IMR-90 (cell line): ENCODE measurements at regions not wholly inside any gene's neighbourhood (a gene's known extent, or its start where the extent isn't known, plus 50 kb on each side); places are given as distances from the start of the nearest gene placed in this dataset.

Experiments
- ATAC-seq: fragments of 200-7000 bp; cut with Tn5 transposase; 2 replicates; pipeline ENCODE4 v1.9.1; 2020; ENCODE audit warnings: low read depth, mild to moderate bottlenecking, moderate library complexity
- BruUV-seq: library from RNA; stranded (reverse); fragments of 400-500 nt; replicated peaks from 2 replicates; lab custom pipeline; 2021; lab: Mats Ljungman, UMichigan
- CTCF ChIA-PET: fragments of 300-600 bp; formaldehyde crosslinking; extraction: SDS; loops from one replicate; lab custom pipeline; 2021; ENCODE audit warnings: antibody characterized with exemption; lab: Yijun Ruan, JAX
- POLR2A ChIA-PET: fragments of 300-600 bp; sonication (Branson Sonifier 250); formaldehyde crosslinking; loops from one replicate; lab custom pipeline; 2022; ENCODE audit warnings: antibody characterized with exemption; ENCODE audit not compliant: unreplicated experiment; lab: Charles Lee
- DNase-seq: peaks from one replicate; pipeline ENCODE4 v3.0.0; 2013
- H2AFZ ChIP-seq: replicated peaks from 2 replicates; pipeline ENCODE3; 2013; ENCODE audit warnings: low read length, mild to moderate bottlenecking; ENCODE audit not compliant: poor library complexity
- H2AK5ac ChIP-seq: 2 replicates; pipeline ENCODE4 v1.6.1; 2013; ENCODE audit warnings: low read depth, low read length, inconsistent platforms
- H2AK9ac ChIP-seq: replicated peaks from 2 replicates; pipeline ENCODE3; 2013; ENCODE audit warnings: mild to moderate bottlenecking, low read depth, low read length, moderate library complexity; ENCODE audit not compliant: poor library complexity
- H2BK120ac ChIP-seq: 2 replicates; pipeline ENCODE4 v1.6.1; 2013; ENCODE audit warnings: low read depth, low read length, inconsistent platforms
- H2BK15ac ChIP-seq: 3 replicates; pipeline ENCODE4 v1.6.1; 2013; ENCODE audit warnings: low read depth, low read length, inconsistent platforms
- H2BK20ac ChIP-seq: 2 replicates; pipeline ENCODE4 v1.6.1; 2013; ENCODE audit warnings: low read depth, mild to moderate bottlenecking, inconsistent platforms, low read length, moderate library complexity
- H2BK5ac ChIP-seq: 2 replicates; pipeline ENCODE4 v1.6.1; 2013; ENCODE audit warnings: mild to moderate bottlenecking, low read depth, low read length, inconsistent platforms; ENCODE audit not compliant: poor library complexity, severe bottlenecking
- H3K14ac ChIP-seq: replicated peaks from 2 replicates; pipeline ENCODE4 v1.6.1; 2013; ENCODE audit warnings: low read depth, low read length, inconsistent platforms
- H3K18ac ChIP-seq: 2 replicates; pipeline ENCODE4 v1.6.1; 2013; ENCODE audit warnings: low read depth, low read length, control low read depth
- H3K23ac ChIP-seq: 2 replicates; pipeline ENCODE4 v1.6.1; 2013; ENCODE audit warnings: low read depth, low read length, inconsistent platforms
- H3K27ac ChIP-seq: 2 replicates; pipeline ENCODE4 v1.5.1; 2013; ENCODE audit warnings: mild to moderate bottlenecking, control low read depth, low read length; ENCODE audit not compliant: insufficient read depth
- H3K27me3 ChIP-seq: 2 replicates; pipeline ENCODE4 v1.6.1; 2013; ENCODE audit warnings: low read length; ENCODE audit not compliant: control insufficient read depth, insufficient read depth
- H3K36me3 ChIP-seq: 2 replicates; pipeline ENCODE4 v1.6.1; 2013; ENCODE audit warnings: low read length, mixed read lengths; ENCODE audit not compliant: control insufficient read depth, insufficient read depth
- H3K4ac ChIP-seq: 2 replicates; pipeline ENCODE4 v1.6.1; 2013; ENCODE audit warnings: low read depth, low read length, inconsistent platforms
- H3K4me1 ChIP-seq: 2 replicates; pipeline ENCODE4 v1.6.1; 2013; ENCODE audit warnings: low read length, mixed read lengths; ENCODE audit not compliant: control insufficient read depth, insufficient read depth
- H3K4me2 ChIP-seq: 2 replicates; pipeline ENCODE4 v1.6.1; 2013; ENCODE audit warnings: low read depth, mild to moderate bottlenecking, control low read depth, low read length, moderate library complexity
- H3K4me3 ChIP-seq: 2 replicates; pipeline ENCODE4 v1.5.1; 2013; ENCODE audit warnings: low read depth, mild to moderate bottlenecking, control low read depth, low read length, moderate library complexity; ENCODE audit not compliant: insufficient read depth
- H3K56ac ChIP-seq: 2 replicates; pipeline ENCODE4 v1.6.1; 2013; ENCODE audit warnings: low read length, inconsistent platforms; ENCODE audit not compliant: insufficient read depth; ENCODE audit errors: extremely low read depth
- H3K79me1 ChIP-seq, 2 experiments: 2 replicates each; pipeline ENCODE4 v1.6.1; 2013; ENCODE audit warnings: low read length in 2 of 2, inconsistent platforms in 1 of 2, low read depth in 1 of 2
- H3K9ac ChIP-seq: 2 replicates; pipeline ENCODE4 v1.6.1; 2013; ENCODE audit warnings: low read depth, low read length, control low read depth
- H3K9me1 ChIP-seq: 2 replicates; pipeline ENCODE4 v1.6.1; 2013; ENCODE audit warnings: low read length, inconsistent platforms; ENCODE audit not compliant: insufficient read depth
- H3K9me3 ChIP-seq: 2 replicates; pipeline ENCODE4 v1.6.1; 2013; ENCODE audit warnings: low read length; ENCODE audit not compliant: control insufficient read depth, insufficient read depth
- H4K20me1 ChIP-seq: 2 replicates; pipeline ENCODE4 v1.6.1; 2013; ENCODE audit warnings: low read length, inconsistent platforms; ENCODE audit not compliant: insufficient read depth
- H4K5ac ChIP-seq: 2 replicates; pipeline ENCODE4 v1.6.1; 2013; ENCODE audit warnings: mild to moderate bottlenecking, low read depth, low read length, control low read depth
- H4K8ac ChIP-seq, 2 experiments: 2 replicates each; pipeline ENCODE4 v1.6.1; 2013; ENCODE audit warnings: low read depth in 2 of 2, low read length in 2 of 2, control low read depth in 1 of 2, inconsistent platforms in 1 of 2
- H4K91ac ChIP-seq: 2 replicates; pipeline ENCODE4 v1.6.1; 2013; ENCODE audit warnings: low read depth, low read length, inconsistent platforms; ENCODE audit not compliant: insufficient read depth
- CEBPB ChIP-seq: IDR thresholded peaks from 2 replicates; pipeline ENCODE4 v1.6.1; 2012; ENCODE audit warnings: low read depth, low read length, improper control_type of control experiment
- MAFK ChIP-seq: IDR thresholded peaks from 2 replicates; pipeline ENCODE4 v1.6.1; 2012; ENCODE audit warnings: low read depth, low read length, improper control_type of control experiment
- RCOR1 ChIP-seq: IDR thresholded peaks from 2 replicates; pipeline ENCODE4 v1.6.1; 2012; ENCODE audit warnings: mild to moderate bottlenecking, low read length, improper control_type of control experiment; ENCODE audit not compliant: insufficient replicate concordance
- WGBS, 2 experiments: methylation state at CpG; one replicate each; pipeline versions ENCODE4 v1.1.5 to v1.1.7; 2013; ENCODE audit warnings: missing lambda C conversion rate in 2 of 2; ENCODE audit not compliant: insufficient read length in 1 of 2; ENCODE audit errors: extremely low coverage in 2 of 2; 5-methylcytosine and 5-hydroxymethylcytosine counted together
- dilution Hi-C: fragments of 300-500 bp; cut with HindIII; formaldehyde crosslinking; loops from one replicate; pipeline ENCODE4 v1.14.3; 2018; ENCODE audit warnings: low sequenced_read_pairs; ENCODE audit not compliant: unreplicated experiment
- in situ Hi-C: fragments of 300-500 bp; cut with MboI; formaldehyde crosslinking; loops from 3 replicates; pipeline ENCODE4 v1.14.3; 2019; ENCODE audit warnings: low sequenced_read_pairs, inconsistent platforms, mixed read lengths
- intact Hi-C: fragments of 100-400 bp; cut with micrococcal nuclease; formaldehyde crosslinking; loops from 2 replicates; pipeline ENCODE4 v1.10.0; 2022

GRCh38 chr6:106750142-106750918 is 121.0 kb downstream of the QRSL1 start (continued):
- TF ChIP-seq MAFK, result no peak

GRCh38 chr6:106749609-106750008 is 120.2 kb downstream of the QRSL1 start:
- no peak overlapping the region for H3K56ac ChIP-seq
- H3K4ac ChIP-seq, result no peak overlapping the region
- no peak overlapping the region for H3K4me3 ChIP-seq
- BruUV-seq, result no TSS peak
- no peak overlapping the region for H2AFZ ChIP-seq
- no peak overlapping the region for H2AK9ac ChIP-seq
- no CpG with 5 or more reads among the region's 4 CpGs for WGBS, 2 experiments
- H3K14ac ChIP-seq, result no peak overlapping the region
- H2AK5ac ChIP-seq, result no peak overlapping the region
- TF ChIP-seq RCOR1 (no peak), CEBPB (no peak)
- H3K4me2 ChIP-seq, result no peak overlapping the region
- H2BK20ac ChIP-seq, result no peak overlapping the region
- H4K91ac ChIP-seq, result peak overlapping the region; percentile 73; the same call in 1 of the 2 replicates
- H3K79me1 ChIP-seq, result no peaks in the 10 kb centered on the region
- no peaks in the 10 kb centered on the region; the same call in 1 of the 2 replicates for H3K4me1 ChIP-seq
- H2BK5ac ChIP-seq, result no peak overlapping the region
- H3K27me3 ChIP-seq, result 0 out of 2 replicates have a peak, but pooled peaks cover 1% of the 10 kb centered on the region
- H3K23ac ChIP-seq, result no peak overlapping the region
- DNase-seq, result peak; percentile 30
- intact Hi-C loops, result no loop called here
- H2BK15ac ChIP-seq, result 0 out of 3 replicates have a peak overlapping the region, but pooled peaks have one; percentile 3
- POLR2A ChIA-PET, result no interaction called here
- no peaks in the 10 kb centered on the region for H4K20me1 ChIP-seq
- peak; percentile 33; the same call in 1 of the 2 replicates for ATAC-seq
- H3K36me3 ChIP-seq, result no peaks in the 10 kb centered on the region
- no peaks in the 10 kb centered on the region for H3K9me3 ChIP-seq
- no peaks in the 10 kb centered on the region; the same call in 1 of the 2 replicates for H3K9me1 ChIP-seq
- CTCF ChIA-PET, result no interaction called here
- no peak overlapping the region for H2BK120ac ChIP-seq
- H3K18ac ChIP-seq, result no peak overlapping the region
- H4K8ac ChIP-seq, result peak overlapping the region in 1 of 2 experiments; percentile 60; a peak in 1 of 4 replicates
- H4K5ac ChIP-seq, result no peak overlapping the region
- in situ Hi-C loops, result no loop called here
- H3K9ac ChIP-seq, result no peak overlapping the region; the same call in 1 of the 2 replicates
- dilution Hi-C loops, result no loop called here
- H3K27ac ChIP-seq, result no peak overlapping the region; the same call in 1 of the 2 replicates
